ENCODE measurements at regions not wholly inside any gene's neighbourhood (a gene's known extent, or its start where the extent isn't known, plus 50 kb on each side); places are given as distances from the start of the nearest gene placed in this dataset.

GRCh38 chr12:128052331-128052730 lies 214.6 kb upstream of the TMEM132C start:
- Histone ChIP-seq H3K36me3 (ENCODE audit: low read depth, low read length) (no peaks in the 10 kb centered on the region), H2AFZ (ENCODE audit: low read length) (no peak overlapping the region), H3F3A (ENCODE audit: low read length, unreplicated experiment) (no peaks in the 10 kb centered on the region), H3K4me1 (ENCODE audit: insufficient read depth, low read length) (no peaks in the 10 kb centered on the region), H3K9me2 (replicated peaks; ENCODE audit: low read length) (no peaks in the 10 kb centered on the region), H3K9me3 (ENCODE audit: low read length) (no peaks in the 10 kb centered on the region), H3K4me3 (ENCODE audit: low read length) (no peak overlapping the region), H3K27me3 (ENCODE audit: low read length) (peaks cover 78% of the 10 kb centered on the region), H4K20me1 (ENCODE audit: low read length) (no peaks in the 10 kb centered on the region), H3K9ac (ENCODE audit: low read length) (no peak overlapping the region), H3K79me2 (ENCODE audit: low read length) (no peaks in the 10 kb centered on the region), H3K4me2 (ENCODE audit: low read length) (0 out of 2 replicates have a peak overlapping the region, but pooled peaks have one; percentile 9), H3K27ac (ENCODE audit: low read length) (no peak overlapping the region)
- ATAC-seq (no peak), DNase-seq (peak; percentile 36)
- TF ChIP-seq EZH2phosphoT487 (IDR thresholded peaks at IDR 0.05; ENCODE audit: borderline replicate concordance, low read length) = no peak
- no peak for TF ChIP-seq EZH2 (IDR thresholded peaks at IDR 0.05; ENCODE audit: low read length, unreplicated experiment)
- no peak for TF ChIP-seq CTCF (conservative IDR thresholded peaks at IDR 0.05; ENCODE audit: low read depth, low read length)
- intact Hi-C loops (cut with micrococcal nuclease) = no loop called here
- no TSS peak for BruUV-seq (replicated peaks)
- ChIA-PET CTCF (no interaction called here), POLR2A (ENCODE audit: unreplicated experiment) (no interaction called here)

- Histone ChIP-seq H3K4me1 (ENCODE audit: insufficient read depth, low read length) (no peaks in the 10 kb centered on the region), H4K20me1 (ENCODE audit: low read length) (no peaks in the 10 kb centered on the region), H3K27me3 (ENCODE audit: low read length) (peaks cover 74% of the 10 kb centered on the region), H3K9me2 (replicated peaks; ENCODE audit: low read length) (no peaks in the 10 kb centered on the region), H3K27ac (ENCODE audit: low read length) (no peak overlapping the region), H3K4me3 (ENCODE audit: low read length) (no peak overlapping the region), H3K79me2 (ENCODE audit: low read length) (no peaks in the 10 kb centered on the region), H3F3A (ENCODE audit: low read length, unreplicated experiment) (no peaks in the 10 kb centered on the region), H3K9ac (ENCODE audit: low read length) (no peak overlapping the region), H3K9me3 (ENCODE audit: low read length) (no peaks in the 10 kb centered on the region), H3K4me2 (ENCODE audit: low read length) (0 out of 2 replicates have a peak overlapping the region, but pooled peaks have one; percentile 9), H2AFZ (ENCODE audit: low read length) (no peak overlapping the region), H3K36me3 (ENCODE audit: low read depth, low read length) (no peaks in the 10 kb centered on the region)
- no TSS peak for BruUV-seq (replicated peaks)
- ChIA-PET POLR2A (ENCODE audit: unreplicated experiment) (no interaction called here), CTCF (no interaction called here)
- ATAC-seq = no peak
- intact Hi-C loops (cut with micrococcal nuclease) = no loop called here
- no peak for DNase-seq
- TF ChIP-seq EZH2phosphoT487 (IDR thresholded peaks at IDR 0.05; ENCODE audit: borderline replicate concordance, low read length) = no peak
- TF ChIP-seq CTCF (conservative IDR thresholded peaks at IDR 0.05; ENCODE audit: low read depth, low read length) = no peak
- no peak for TF ChIP-seq EZH2 (IDR thresholded peaks at IDR 0.05; ENCODE audit: low read length, unreplicated experiment)
Observed at GRCh38 chr12:128052777-128053176, 214.2 kb upstream of the TMEM132C start.

- TF ChIP-seq EZH2 (IDR thresholded peaks at IDR 0.05; ENCODE audit: low read length, unreplicated experiment) (no peak), CTCF (conservative IDR thresholded peaks at IDR 0.05; ENCODE audit: low read depth, low read length) (no peak), EZH2phosphoT487 (IDR thresholded peaks at IDR 0.05; ENCODE audit: borderline replicate concordance, low read length) (no peak)
- Histone ChIP-seq H2AFZ (ENCODE audit: low read length) (no peak overlapping the region), H3F3A (ENCODE audit: low read length, unreplicated experiment) (no peaks in the 10 kb centered on the region), H4K20me1 (ENCODE audit: low read length) (no peaks in the 10 kb centered on the region), H3K9me3 (ENCODE audit: low read length) (no peaks in the 10 kb centered on the region), H3K9ac (ENCODE audit: low read length) (no peak overlapping the region), H3K27ac (ENCODE audit: low read length) (no peak overlapping the region), H3K79me2 (ENCODE audit: low read length) (no peaks in the 10 kb centered on the region), H3K4me1 (ENCODE audit: insufficient read depth, low read length) (no peaks in the 10 kb centered on the region), H3K36me3 (ENCODE audit: low read depth, low read length) (no peaks in the 10 kb centered on the region), H3K27me3 (ENCODE audit: low read length) (peaks cover 60% of the 10 kb centered on the region), H3K4me3 (ENCODE audit: low read length) (no peak overlapping the region), H3K4me2 (ENCODE audit: low read length) (no peak overlapping the region), H3K9me2 (replicated peaks; ENCODE audit: low read length) (no peaks in the 10 kb centered on the region)
- no TSS peak for BruUV-seq (replicated peaks)
- ChIA-PET CTCF (no interaction called here), POLR2A (ENCODE audit: unreplicated experiment) (no interaction called here)
- no peak for ATAC-seq
- intact Hi-C loops (cut with micrococcal nuclease) = no loop called here
- DNase-seq = no peak
Observed at GRCh38 chr12:128055567-128055966, 211.4 kb upstream of the TMEM132C start.

Data from PC-3 (cell line).